ENCODE measurements at regions not wholly inside any gene's neighbourhood (a gene's known extent, or its start where the extent isn't known, plus 50 kb on each side); places are given as distances from the start of the nearest gene placed in this dataset.

- TF ChIP-seq SP2 (IDR thresholded peaks at IDR 0.05; ENCODE audit: low read length), result no peak
- TF ChIP-seq, protein P1, sequence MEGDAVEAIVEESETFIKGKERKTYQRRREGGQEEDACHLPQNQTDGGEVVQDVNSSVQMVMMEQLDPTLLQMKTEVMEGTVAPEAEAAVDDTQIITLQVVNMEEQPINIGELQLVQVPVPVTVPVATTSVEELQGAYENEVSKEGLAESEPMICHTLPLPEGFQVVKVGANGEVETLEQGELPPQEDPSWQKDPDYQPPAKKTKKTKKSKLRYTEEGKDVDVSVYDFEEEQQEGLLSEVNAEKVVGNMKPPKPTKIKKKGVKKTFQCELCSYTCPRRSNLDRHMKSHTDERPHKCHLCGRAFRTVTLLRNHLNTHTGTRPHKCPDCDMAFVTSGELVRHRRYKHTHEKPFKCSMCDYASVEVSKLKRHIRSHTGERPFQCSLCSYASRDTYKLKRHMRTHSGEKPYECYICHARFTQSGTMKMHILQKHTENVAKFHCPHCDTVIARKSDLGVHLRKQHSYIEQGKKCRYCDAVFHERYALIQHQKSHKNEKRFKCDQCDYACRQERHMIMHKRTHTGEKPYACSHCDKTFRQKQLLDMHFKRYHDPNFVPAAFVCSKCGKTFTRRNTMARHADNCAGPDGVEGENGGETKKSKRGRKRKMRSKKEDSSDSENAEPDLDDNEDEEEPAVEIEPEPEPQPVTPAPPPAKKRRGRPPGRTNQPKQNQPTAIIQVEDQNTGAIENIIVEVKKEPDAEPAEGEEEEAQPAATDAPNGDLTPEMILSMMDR (IDR thresholded peaks at IDR 0.05; ENCODE audit: control extremely low read depth in 1 of 3, insufficient read depth in 1 of 3, low read depth in 1 of 3, low read length in 3 of 3), result peak in 2 of 3 experiments; percentile 26 to 37; a peak in 2 of 4 replicates
- no peak for TF ChIP-seq CHD2 (IDR thresholded peaks at IDR 0.05; ENCODE audit: low read length)
- TF ChIP-seq GABPA (IDR thresholded peaks at IDR 0.05; ENCODE audit: borderline replicate concordance, insufficient read depth, low read length), result no peak
- TF ChIP-seq YY1 (IDR thresholded peaks at IDR 0.05; ENCODE audit: low read depth, low read length), result no peak
- TF ChIP-seq RXRA (IDR thresholded peaks at IDR 0.05; ENCODE audit: insufficient read depth, low read depth, low read length), result no peak
- no peak for TF ChIP-seq POLR2AphosphoS5 (IDR thresholded peaks at IDR 0.05; ENCODE audit: low read depth, low read length)
- TF ChIP-seq MAFK (IDR thresholded peaks at IDR 0.05; ENCODE audit: low read depth, low read length), result no peak
Measured at GRCh38 chr20:39105551-39105950, 143.4 kb downstream of the DHX35 start.
